Dedifferentiated amniotic fluid mesenchymal stem cell (primary cell): ENCODE measurements at regions not wholly inside any gene's neighbourhood (a gene's known extent, or its start where the extent isn't known, plus 50 kb on each side); places are given as distances from the start of the nearest gene placed in this dataset.

Experiments used
- DNase-seq: peaks from one replicate; pipeline ENCODE4 v3.0.0-alpha.2; 2016; ENCODE audit errors: extremely low spot score

DNA sequence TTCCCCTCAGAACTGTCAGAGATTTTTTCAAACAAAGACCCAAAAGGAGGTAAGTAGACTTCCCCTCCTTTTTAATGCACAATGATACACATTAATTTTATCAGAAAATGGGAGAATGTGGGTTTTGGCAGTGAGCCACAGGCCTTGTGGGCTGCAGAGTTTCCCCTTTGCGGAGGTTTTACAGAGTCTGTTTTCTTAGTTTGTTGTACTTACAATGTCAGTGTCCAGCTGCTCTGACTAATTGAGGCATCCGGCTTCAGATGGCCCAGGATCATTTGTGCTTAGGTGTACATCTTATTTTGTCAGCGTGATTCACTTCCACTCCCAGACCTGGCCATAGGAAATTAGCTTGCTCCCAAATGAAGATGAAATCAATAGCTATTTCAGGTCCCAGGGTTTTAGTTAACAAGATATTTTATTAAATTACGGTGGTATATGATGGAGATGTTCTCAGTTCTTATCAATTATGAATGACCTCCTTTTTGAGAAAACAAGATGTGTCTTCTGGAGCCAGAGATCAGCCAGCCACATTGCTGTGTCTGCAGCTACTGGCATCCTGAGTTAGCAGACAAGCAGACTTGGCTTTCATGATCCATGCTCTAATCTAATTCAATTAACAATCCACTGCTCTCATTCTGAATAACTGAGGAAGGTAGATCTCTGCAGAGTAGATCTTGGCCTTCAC lies 1086.6 kb upstream of the SORCS1 start:
- DNase-seq, result no peak

GRCh38 chr10:108249940-108250339 lies 1085.4 kb upstream of the SORCS1 start:
- DNase-seq, result no peak

GRCh38 chr10:108244443-108245228 lies 1080.1 kb upstream of the SORCS1 start:
- no peak for DNase-seq

DNA sequence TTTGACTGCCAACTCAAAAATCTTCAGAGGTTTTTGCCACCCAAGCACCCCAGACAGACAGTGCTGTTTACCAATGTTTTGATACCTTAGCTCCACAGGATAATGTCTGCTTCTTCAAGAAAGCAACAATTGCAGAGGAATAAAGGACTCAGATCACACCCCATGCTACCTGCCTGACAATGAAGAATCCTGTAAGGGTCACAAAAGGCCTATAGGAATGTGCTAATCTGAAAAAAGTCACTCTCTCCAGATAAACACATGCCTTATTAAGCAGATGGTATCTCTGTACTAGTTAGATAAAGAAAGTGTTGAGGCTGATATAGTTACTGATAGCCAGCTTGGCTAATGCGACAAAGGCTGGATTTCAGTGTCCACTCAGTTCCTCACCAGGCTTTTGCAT lies 1076.7 kb upstream of the SORCS1 start:
- DNase-seq, result no peak

DNA sequence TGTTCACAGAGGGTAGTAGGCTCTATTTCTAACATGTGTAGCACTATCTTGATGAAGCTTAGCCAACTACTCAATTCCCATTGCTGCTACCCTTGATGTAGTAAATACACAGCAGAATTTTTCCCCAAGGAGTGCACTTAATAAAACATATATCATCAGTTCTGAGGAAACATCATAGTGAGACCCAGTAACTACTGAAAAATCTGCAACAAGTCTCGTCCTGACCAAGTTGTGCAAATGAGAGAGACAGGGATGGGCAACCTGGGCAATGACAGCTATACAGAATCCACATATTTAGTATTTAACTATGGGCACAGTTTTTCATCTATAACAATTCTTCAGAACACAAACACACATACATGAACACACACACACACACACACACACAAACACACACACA lies 1073.8 kb upstream of the SORCS1 start:
- DNase-seq, result no peak

DNA sequence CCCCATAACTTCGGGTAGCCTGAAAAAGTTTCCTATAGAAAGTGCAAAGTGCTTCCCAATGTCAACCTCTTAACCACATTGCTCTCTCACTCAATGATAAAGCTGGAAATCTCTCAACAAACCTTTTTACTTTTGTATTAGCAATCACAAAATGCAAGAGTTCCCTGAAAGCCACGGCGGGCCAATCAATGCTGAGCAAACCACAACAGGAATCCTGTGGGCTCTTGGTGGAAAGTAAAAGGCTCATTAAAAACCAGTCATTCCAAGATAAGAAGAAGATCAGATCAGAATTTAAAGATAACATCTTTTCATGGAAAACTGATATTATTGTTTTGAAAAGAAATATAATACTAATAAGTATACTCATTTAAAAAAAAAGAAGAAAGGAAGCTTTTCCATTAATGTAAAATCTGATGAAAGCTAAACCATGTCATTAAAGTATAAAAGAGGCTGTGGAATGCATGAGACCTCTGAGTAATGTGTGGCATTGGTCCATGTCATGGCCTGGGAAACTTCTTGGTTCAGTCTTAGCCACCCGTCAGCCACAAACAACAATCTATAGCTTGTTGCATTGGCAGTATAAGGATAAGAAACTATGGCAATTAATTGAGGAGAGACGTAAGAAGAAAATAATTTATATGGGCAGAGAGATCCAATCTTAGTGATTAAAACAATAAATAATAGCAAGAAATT lies 1066.1 kb upstream of the SORCS1 start:
- DNase-seq, result no peak

- DNase-seq, result no peak
Observed at GRCh38 chr10:108208732-108209131, 1044.2 kb upstream of the SORCS1 start.

- no peak for DNase-seq
Observed at GRCh38 chr10:108208038-108208437, 1043.5 kb upstream of the SORCS1 start.

GRCh38 chr10:108204528-108205305 lies 1040.2 kb upstream of the SORCS1 start:
- DNase-seq, result no peak

DNA sequence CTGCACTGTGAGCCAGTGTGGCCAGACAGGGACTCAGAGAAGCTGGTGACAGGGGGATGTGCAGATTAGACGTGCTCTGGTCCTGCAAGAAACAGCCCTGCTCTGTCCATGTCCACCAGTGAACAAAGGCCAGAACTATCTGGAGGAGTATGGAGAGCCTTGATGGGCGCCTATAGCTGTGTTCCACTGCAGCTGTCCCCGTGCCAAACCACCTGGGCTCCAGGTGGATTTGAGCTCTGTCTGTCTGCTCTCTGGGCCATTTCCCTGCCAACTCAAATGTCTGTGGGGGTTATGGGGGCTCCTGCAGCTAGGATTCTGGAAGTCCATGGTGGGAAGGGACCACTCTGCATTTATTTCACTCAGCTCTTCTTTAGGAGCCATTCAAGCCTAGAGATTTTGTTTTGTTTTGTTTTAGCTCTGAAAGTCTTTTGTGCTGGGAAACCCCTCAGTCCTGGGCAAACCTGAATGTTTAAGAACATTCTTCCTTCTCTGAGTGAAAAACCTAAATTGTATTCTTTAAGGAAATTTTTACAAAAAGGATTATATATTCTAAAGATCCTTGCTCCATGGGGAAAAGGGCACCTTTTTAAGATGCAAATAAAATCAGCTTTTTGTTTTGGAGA lies 1039.5 kb upstream of the SORCS1 start:
- DNase-seq, result no peak

- no peak for DNase-seq
Observed at GRCh38 chr10:108187408-108188012, 1023.0 kb upstream of the SORCS1 start.

- DNase-seq, result no peak
Observed at GRCh38 chr10:108184114-108184513, 1019.6 kb upstream of the SORCS1 start.

DNA sequence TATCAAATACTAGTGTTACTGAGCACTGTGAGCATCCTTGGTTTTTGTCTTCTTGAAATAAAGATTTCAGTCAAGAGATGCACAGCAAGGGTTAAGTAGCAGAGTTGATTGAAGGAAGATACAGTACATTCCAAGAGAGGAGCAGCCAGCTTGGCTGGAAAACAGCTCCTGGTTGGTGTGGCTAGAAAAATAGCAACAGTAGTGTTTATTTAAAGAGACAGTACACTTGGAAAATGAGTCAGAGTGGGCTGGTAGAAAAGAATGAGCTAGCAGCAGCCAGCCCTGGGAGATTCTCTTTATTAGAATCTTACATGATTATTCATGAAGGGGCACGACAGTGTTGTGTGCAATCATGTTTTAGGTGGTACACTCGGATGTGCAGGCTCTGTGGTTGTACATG lies 1016.4 kb upstream of the SORCS1 start:
- no peak for DNase-seq

DNA sequence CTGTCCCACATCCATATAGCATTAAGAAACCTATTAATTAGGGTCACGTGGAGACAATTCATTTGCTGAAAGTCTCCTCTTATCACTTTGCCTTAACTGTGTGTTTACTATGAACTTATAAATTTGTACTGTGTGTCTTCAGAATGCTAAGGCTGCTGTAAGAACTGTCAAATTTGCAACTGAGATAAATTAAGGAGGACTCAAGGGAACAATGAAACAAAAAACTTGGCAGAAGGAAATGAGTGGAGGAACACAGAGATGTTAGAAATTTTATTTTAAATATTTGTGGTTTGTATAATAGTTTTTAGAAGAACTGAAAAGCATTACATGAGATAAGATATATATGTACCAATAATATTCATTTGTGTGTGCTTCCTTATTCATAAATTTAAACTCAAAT lies 1005.3 kb upstream of the SORCS1 start:
- no peak for DNase-seq

DNA sequence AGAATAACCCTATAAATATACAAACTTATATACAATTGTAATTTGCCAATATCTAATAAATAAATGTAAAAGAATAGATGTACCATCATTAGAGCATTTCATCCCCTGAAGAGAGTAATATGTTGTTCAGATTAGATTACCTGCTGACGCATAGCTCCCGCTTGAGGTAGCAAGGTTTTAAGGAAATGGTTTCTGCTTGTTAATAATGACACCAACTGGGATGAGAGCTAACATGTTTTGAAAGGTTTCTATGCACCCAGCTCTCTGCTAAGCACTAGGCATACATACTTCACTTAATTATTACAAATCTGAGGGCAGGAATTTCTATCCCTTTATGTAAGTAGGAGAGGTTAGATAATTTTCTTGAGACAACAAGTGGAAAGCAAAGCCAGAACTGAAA lies 1003.3 kb upstream of the SORCS1 start:
- DNase-seq, result no peak

DNA sequence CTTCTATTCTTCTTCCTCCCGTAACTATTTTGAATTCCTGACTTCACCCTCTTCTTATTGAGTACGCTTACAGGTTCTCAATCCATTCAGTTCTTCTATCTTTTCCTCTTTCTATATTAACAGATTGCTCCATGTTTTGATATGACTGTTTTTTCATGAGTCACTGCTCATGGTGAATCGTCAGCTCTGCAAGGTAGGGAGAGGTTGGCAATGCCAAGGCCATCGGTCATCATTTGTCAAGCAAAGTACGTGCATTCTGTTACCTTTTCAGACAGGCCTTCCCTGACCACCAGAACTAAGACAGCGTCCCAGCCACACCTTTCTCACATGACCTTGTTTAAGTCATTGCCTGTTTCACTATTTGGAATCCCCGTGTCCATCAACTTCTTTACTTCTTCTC lies 1001.9 kb upstream of the SORCS1 start:
- no peak for DNase-seq

DNA sequence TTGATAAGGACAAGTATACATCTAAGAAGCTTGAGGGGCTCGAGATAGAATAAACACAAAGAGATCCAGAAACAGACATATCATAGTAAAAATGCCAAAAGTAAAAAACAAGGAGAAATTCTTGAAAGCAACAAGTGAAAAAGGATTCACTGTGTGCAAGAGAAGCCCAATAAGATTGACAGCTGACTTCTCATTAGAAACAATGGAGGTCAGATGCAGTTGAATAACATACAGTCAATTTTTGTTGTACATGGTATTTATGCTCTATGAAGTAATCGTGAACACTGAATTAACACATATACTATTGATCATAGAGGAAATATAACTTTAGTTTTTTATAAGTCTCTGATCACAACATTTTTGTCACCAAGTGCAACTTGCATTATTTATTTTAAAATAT lies 982.8 kb upstream of the SORCS1 start:
- no peak for DNase-seq

GRCh38 chr10:108141064-108141463 lies 976.6 kb upstream of the SORCS1 start:
- no peak for DNase-seq

DNA sequence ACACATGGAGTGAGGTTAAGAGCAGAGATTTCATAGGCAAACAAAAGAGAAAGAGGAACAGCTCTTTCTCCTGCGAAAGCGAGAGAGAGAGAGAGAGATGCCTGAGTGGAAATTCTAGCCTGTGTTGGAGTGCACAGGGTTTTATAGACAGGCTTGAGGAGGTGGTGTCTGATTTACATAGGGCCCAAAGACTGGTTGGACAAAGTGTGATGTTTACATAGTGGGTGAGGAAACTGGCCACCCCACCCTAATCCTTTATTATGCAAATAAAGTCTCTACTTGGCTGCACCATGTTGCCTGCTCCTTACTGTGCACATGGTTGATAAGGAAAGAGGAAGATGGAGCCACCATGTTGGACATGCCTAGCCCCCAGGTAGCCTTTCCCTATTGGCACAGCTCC lies 967.8 kb upstream of the SORCS1 start:
- DNase-seq, result no peak

DNA sequence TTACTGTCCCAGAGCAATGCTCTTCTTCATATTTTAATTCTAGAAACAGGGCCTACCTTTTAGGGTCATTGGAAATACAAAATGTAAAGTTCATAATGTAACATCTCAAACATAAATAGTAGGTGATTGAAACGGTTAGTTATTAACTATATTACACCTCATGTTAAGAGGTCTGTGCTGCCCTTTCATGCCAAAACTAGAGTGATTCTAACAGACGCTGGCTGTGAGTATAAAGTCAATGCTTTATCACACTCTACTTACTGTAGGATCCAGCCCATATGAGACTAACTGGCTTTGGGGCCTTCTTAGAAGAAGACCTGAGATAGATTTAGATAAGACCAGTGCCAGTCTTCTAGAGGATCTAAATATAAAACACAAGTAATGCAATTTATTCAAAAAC lies 966.1 kb upstream of the SORCS1 start:
- no peak for DNase-seq

GRCh38 chr10:108112218-108112617 lies 947.7 kb upstream of the SORCS1 start:
- no peak for DNase-seq
